Thyroid gland (tissue), 4 donors: ENCODE measurements at regions not wholly inside any gene's neighbourhood (a gene's known extent, or its start where the extent isn't known, plus 50 kb on each side); places are given as distances from the start of the nearest gene placed in this dataset.

Experiments used
- DNase-seq, 2 donors: peaks; one replicate each; pipeline ENCODE4 v3.0.0-alpha.2; 2019
- H3K27ac ChIP-seq, 3 donors: fragments of 200-600 bp; sonication (generic); 1 replicate in 2 of 3; 2 replicates in 1 of 3; pipeline ENCODE4 v1.5.1; 2016 to 2019; ENCODE audit warnings: mild to moderate bottlenecking in 1 of 3, moderate library complexity in 1 of 3
- H3K27me3 ChIP-seq: fragments of 200-600 bp; sonication (generic); one replicate; pipeline ENCODE4 v1.5.1; 2019
- H3K36me3 ChIP-seq, 2 donors: fragments of 200-600 bp; sonication (generic); one replicate each; pipeline ENCODE4 v1.5.1; 2016 to 2019
- H3K4me1 ChIP-seq, 2 donors: fragments of 200-600 bp; sonication (generic); one replicate each; pipeline ENCODE4 v1.5.1; 2017 to 2019
- H3K4me3 ChIP-seq, 3 donors: fragments of 200-600 bp; sonication (generic); replicated peaks in 1 of 3; 1 replicate in 2 of 3; 2 replicates in 1 of 3; pipeline ENCODE4 v1.5.1; 2016; ENCODE audit warnings: mild to moderate bottlenecking in 1 of 3
- H3K9me3 ChIP-seq: fragments of 200-600 bp; sonication (generic); one replicate; pipeline ENCODE4 v1.5.1; 2017
- CTCF ChIP-seq, 6 experiments: fragments of 200-600 bp in 3 of 6; fragments of 450-650 bp in 3 of 6; sonication (generic) in 3 of 6; IDR thresholded peaks; one replicate each; pipeline ENCODE4 v1.5.1; 2016 to 2019; ENCODE audit warnings: antibody characterized with exemption in 6 of 6, mild to moderate bottlenecking in 2 of 6, inconsistent platforms in 1 of 6, moderate library complexity in 1 of 6
- POLR2A ChIP-seq, 2 donors: fragments of 450-650 bp; IDR thresholded peaks; one replicate each; pipeline ENCODE4 v1.6.1; 2017; ENCODE audit warnings: antibody characterized with exemption in 2 of 2, mild to moderate bottlenecking in 2 of 2, moderate library complexity in 1 of 2
- WGBS, 2 donors: methylation state at CpG; one replicate each; pipeline ENCODE4 v1.1.5; 2017; 5-methylcytosine and 5-hydroxymethylcytosine counted together
- intact Hi-C: fragments of 100-400 bp; cut with DNase I; formaldehyde crosslinking; loops from one replicate; pipeline ENCODE4 v1.15.1; 2023

- Histone ChIP-seq H3K4me1 (no peaks in the 10 kb centered on the region), H3K27me3 (no peaks in the 10 kb centered on the region), H3K9me3 (no peaks in the 10 kb centered on the region), H3K27ac (no peak overlapping the region), H3K36me3 (no peaks in the 10 kb centered on the region), H3K4me3 (no peak overlapping the region)
- TF ChIP-seq POLR2A (IDR thresholded peaks at IDR 0.05) (no peak), CTCF (IDR thresholded peaks at IDR 0.05) (no peak)
- no peak for DNase-seq
- 68 to 85% methylated on average over 2 of the region's 2 CpGs for whole genome bisulfite sequencing, 2 donors
- intact Hi-C loops = no loop called here
These were observed 382.3 kb upstream of the NXPH2 start for GRCh38 chr2:139162456-139162855.

GRCh38 chr2:139160836-139161235 is 380.6 kb upstream of the NXPH2 start:
- no peak overlapping the region for H3K27ac ChIP-seq
- no peaks in the 10 kb centered on the region for H3K4me1 ChIP-seq
- H3K4me3 ChIP-seq = no peak overlapping the region
- H3K9me3 ChIP-seq = no peaks in the 10 kb centered on the region
- TF ChIP-seq POLR2A (IDR thresholded peaks at IDR 0.05) (no peak), CTCF (IDR thresholded peaks at IDR 0.05) (no peak)
- no peak for DNase-seq
- H3K36me3 ChIP-seq = no peaks in the 10 kb centered on the region
- intact Hi-C loops = no loop called here
- H3K27me3 ChIP-seq = no peaks in the 10 kb centered on the region
- WGBS, 2 donors = 71 to 73% methylated on average over 1 of the region's 1 CpG

- Histone ChIP-seq H3K4me1 (no peaks in the 10 kb centered on the region), H3K27me3 (no peaks in the 10 kb centered on the region), H3K4me3 (no peak overlapping the region), H3K36me3 (no peaks in the 10 kb centered on the region), H3K27ac (no peak overlapping the region), H3K9me3 (no peaks in the 10 kb centered on the region)
- intact Hi-C loops = no loop called here
- 79 to 85% methylated on average over 3 of the region's 3 CpGs for WGBS, 2 donors
- TF ChIP-seq POLR2A (IDR thresholded peaks at IDR 0.05) (no peak), CTCF (IDR thresholded peaks at IDR 0.05) (no peak)
- DNase-seq = no peak
These were observed 379.0 kb upstream of the NXPH2 start for GRCh38 chr2:139159177-139159576.

GRCh38 chr2:139156730-139157129 is 376.5 kb upstream of the NXPH2 start:
- Histone ChIP-seq H3K27me3 (no peaks in the 10 kb centered on the region), H3K9me3 (no peaks in the 10 kb centered on the region), H3K4me3 (no peak overlapping the region), H3K4me1 (no peaks in the 10 kb centered on the region), H3K36me3 (no peaks in the 10 kb centered on the region), H3K27ac (no peak overlapping the region)
- intact Hi-C loops = no loop called here
- DNase-seq = no peak
- TF ChIP-seq POLR2A (IDR thresholded peaks at IDR 0.05) = no peak
- no peak for TF ChIP-seq CTCF (IDR thresholded peaks at IDR 0.05)

- intact Hi-C loops = no loop called here
- Histone ChIP-seq H3K4me3 (no peak overlapping the region), H3K27me3 (no peaks in the 10 kb centered on the region), H3K27ac (no peak overlapping the region), H3K4me1 (no peaks in the 10 kb centered on the region), H3K36me3 (no peaks in the 10 kb centered on the region), H3K9me3 (no peaks in the 10 kb centered on the region)
- TF ChIP-seq POLR2A (IDR thresholded peaks at IDR 0.05) (no peak), CTCF (IDR thresholded peaks at IDR 0.05) (no peak)
- 14 to 16% methylated on average over 3 of the region's 3 CpGs for WGBS, 2 donors
- DNase-seq = no peak
These were observed 375.8 kb upstream of the NXPH2 start for GRCh38 chr2:139155991-139156390.
